GM18498 (cell line): ENCODE measurements at regions not wholly inside any gene's neighbourhood (a gene's known extent, or its start where the extent isn't known, plus 50 kb on each side); places are given as distances from the start of the nearest gene placed in this dataset.
"Not testable (repeated sequence)": the region's sequence is repeated elsewhere in the genome, so short reads cannot be mapped to it uniquely, and the experiment has no call there.

Experiments
- ATAC-seq: cut with Tn5 transposase; IDR thresholded peaks from one replicate; pipeline ENCODE4 v1.9.1; 2021; ENCODE audit warnings: mild to moderate bottlenecking, moderate library complexity; ENCODE audit not compliant: unreplicated experiment

- ATAC-seq: no peak
Observed at GRCh38 chr17:77606146-77606864, 352.2 kb upstream of the TNRC6C start.

- ATAC-seq: no peak
Observed at GRCh38 chr17:77606865-77607210, 351.7 kb upstream of the TNRC6C start.

- ATAC-seq: no peak
Observed at GRCh38 chr17:77607606-77608005, 350.9 kb upstream of the TNRC6C start.

- no peak for ATAC-seq
Observed at GRCh38 chr17:77608431-77608830, 350.1 kb upstream of the TNRC6C start.

- no peak for ATAC-seq
Observed at GRCh38 chr17:77609553-77610517, 348.7 kb upstream of the TNRC6C start.

GRCh38 chr17:77610518-77610893 lies 348.0 kb upstream of the TNRC6C start:
- ATAC-seq: no peak

GRCh38 chr17:77610972-77611521 lies 347.5 kb upstream of the TNRC6C start:
- no peak for ATAC-seq

- no peak for ATAC-seq
Observed at GRCh38 chr17:77611791-77612502, 346.6 kb upstream of the TNRC6C start.

- ATAC-seq: no peak
Observed at GRCh38 chr17:77613218-77613617, 345.3 kb upstream of the TNRC6C start.

- ATAC-seq: no peak
Observed at GRCh38 chr17:77613627-77614026, 344.9 kb upstream of the TNRC6C start.

- ATAC-seq: no peak
Observed at GRCh38 chr17:77615703-77616253, 342.7 kb upstream of the TNRC6C start.

GRCh38 chr17:77616254-77616731 lies 342.2 kb upstream of the TNRC6C start:
- no peak for ATAC-seq

- ATAC-seq: no peak
Observed at GRCh38 chr17:77617516-77617915, 341.0 kb upstream of the TNRC6C start.

- no peak for ATAC-seq
Observed at GRCh38 chr17:77618173-77618572, 340.3 kb upstream of the TNRC6C start.

- ATAC-seq: no peak
Observed at GRCh38 chr17:77618731-77619130, 339.8 kb upstream of the TNRC6C start.

- no peak for ATAC-seq
Observed at GRCh38 chr17:77619326-77619725, 339.2 kb upstream of the TNRC6C start.

- no peak for ATAC-seq
Observed at GRCh38 chr17:77619851-77620250, 338.7 kb upstream of the TNRC6C start.

GRCh38 chr17:77620282-77620681 lies 338.2 kb upstream of the TNRC6C start:
- ATAC-seq: no peak

- not testable (repeated sequence) for ATAC-seq
Observed at GRCh38 chr17:77622084-77622483, 336.4 kb upstream of the TNRC6C start.

- no peak for ATAC-seq
Observed at GRCh38 chr17:77622647-77623046, 335.9 kb upstream of the TNRC6C start.

- not testable (repeated sequence) for ATAC-seq
Observed at GRCh38 chr17:77623321-77623720, 335.2 kb upstream of the TNRC6C start.
